Liver (tissue), 8 donors: ENCODE measurements at regions not wholly inside any gene's neighbourhood (a gene's known extent, or its start where the extent isn't known, plus 50 kb on each side); places are given as distances from the start of the nearest gene placed in this dataset.

ENCODE experiments used
- DNase-seq: peaks from one replicate; pipeline ENCODE4 v3.0.0-alpha.2; 2017; ENCODE audit warnings: low spot score
- H3K27ac ChIP-seq, 2 donors: one replicate each; pipeline ENCODE4 v1.7.0; 2013; ENCODE audit warnings: inconsistent platforms in 2 of 2, low read length in 2 of 2, control low read depth in 1 of 2, low read depth in 1 of 2, mild to moderate bottlenecking in 1 of 2
- H3K27me3 ChIP-seq, 4 donors: one replicate each; pipeline versions ENCODE4 v1.6.1 to v1.7.0; 2013; ENCODE audit warnings: low read length in 3 of 4, inconsistent platforms in 1 of 4, mild to moderate bottlenecking in 1 of 4, moderate library complexity in 1 of 4; ENCODE audit not compliant: control insufficient read depth in 4 of 4, insufficient read depth in 4 of 4
- H3K36me3 ChIP-seq, 4 donors: one replicate each; pipeline versions ENCODE4 v1.6.1 to v1.7.0; 2013; ENCODE audit warnings: low read length in 3 of 4, mild to moderate bottlenecking in 3 of 4, low read depth in 1 of 4, moderate library complexity in 1 of 4; ENCODE audit not compliant: control insufficient read depth in 4 of 4, insufficient read depth in 3 of 4
- H3K4me1 ChIP-seq, 4 donors: one replicate each; pipeline versions ENCODE4 v1.6.1 to v1.7.0; 2013; ENCODE audit warnings: low read length in 3 of 4, mild to moderate bottlenecking in 3 of 4, moderate library complexity in 1 of 4; ENCODE audit not compliant: control insufficient read depth in 4 of 4, insufficient read depth in 4 of 4
- H3K4me3 ChIP-seq, 3 donors: one replicate each; pipeline versions ENCODE4 v1.6.1 to v1.7.0; 2013; ENCODE audit warnings: low read length in 3 of 3, control low read depth in 1 of 3, low read depth in 1 of 3, mild to moderate bottlenecking in 1 of 3
- H3K9ac ChIP-seq, 2 donors: one replicate each; pipeline ENCODE4 v1.7.0; 2013; ENCODE audit warnings: low read length in 2 of 2, mild to moderate bottlenecking in 2 of 2, moderate library complexity in 2 of 2, control low read depth in 1 of 2, low read depth in 1 of 2
- H3K9me3 ChIP-seq, 4 donors: one replicate each; pipeline versions ENCODE4 v1.6.1 to v1.7.0; 2013; ENCODE audit warnings: low read length in 3 of 4; ENCODE audit not compliant: control insufficient read depth in 4 of 4
- ATF3 ChIP-seq: IDR thresholded peaks from 2 replicates; pipeline ENCODE4 v1.6.1; 2016; ENCODE audit warnings: antibody characterized with exemption
- CTCF ChIP-seq: fragments of 150-350 bp; IDR thresholded peaks from 2 replicates; pipeline ENCODE4 v1.5.1; 2017; ENCODE audit warnings: improper control_type of control experiment, low read depth, low read length; ENCODE audit not compliant: missing input control
- EGR1 ChIP-seq, 2 donors: IDR thresholded peaks; 2 replicates each; pipeline ENCODE4 v1.6.1; 2016 to 2018; ENCODE audit warnings: antibody characterized with exemption in 2 of 2, low read depth in 2 of 2
- FOXA1 ChIP-seq: IDR thresholded peaks from 2 replicates; pipeline ENCODE4 v1.6.1; 2016; ENCODE audit warnings: antibody characterized with exemption
- FOXA2 ChIP-seq: IDR thresholded peaks from 2 replicates; pipeline ENCODE4 v1.6.1; 2016; ENCODE audit warnings: antibody characterized with exemption
- GABPA ChIP-seq, 2 donors: IDR thresholded peaks in 1 of 2; conservative IDR thresholded peaks in 1 of 2; 2 replicates each; pipeline ENCODE4 v1.6.1; 2016; ENCODE audit warnings: antibody characterized with exemption in 2 of 2, mild to moderate bottlenecking in 1 of 2, moderate library complexity in 1 of 2
- HNF4A ChIP-seq, 2 donors: conservative IDR thresholded peaks; 2 replicates each; pipeline ENCODE4 v1.6.1; 2016; ENCODE audit warnings: antibody characterized with exemption in 2 of 2, mild to moderate bottlenecking in 2 of 2
- HNF4G ChIP-seq: IDR thresholded peaks from 2 replicates; pipeline ENCODE4 v1.6.1; 2016; ENCODE audit warnings: antibody characterized with exemption
- JUND ChIP-seq, 2 donors: IDR thresholded peaks; 2 replicates each; pipeline ENCODE4 v1.6.1; 2016; ENCODE audit warnings: antibody characterized with exemption in 2 of 2
- MAX ChIP-seq: IDR thresholded peaks from 2 replicates; pipeline ENCODE4 v1.6.1; 2016; ENCODE audit warnings: antibody characterized with exemption
- NR2F2 ChIP-seq: IDR thresholded peaks from 2 replicates; pipeline ENCODE4 v1.6.1; 2016; ENCODE audit warnings: antibody characterized with exemption
- RAD21 ChIP-seq, 2 donors: IDR thresholded peaks; 2 replicates each; pipeline ENCODE4 v1.6.1; 2016; ENCODE audit warnings: antibody characterized with exemption in 2 of 2, mild to moderate bottlenecking in 2 of 2
- REST ChIP-seq: IDR thresholded peaks from 2 replicates; pipeline ENCODE4 v1.6.1; 2016; ENCODE audit warnings: antibody characterized with exemption, mild to moderate bottlenecking
- RXRA ChIP-seq, 2 donors: IDR thresholded peaks; 2 replicates each; pipeline ENCODE4 v1.6.1; 2017 to 2018; ENCODE audit warnings: antibody characterized with exemption in 2 of 2, mild to moderate bottlenecking in 1 of 2
- SP1 ChIP-seq: IDR thresholded peaks from 2 replicates; pipeline ENCODE4 v1.6.1; 2018; ENCODE audit warnings: antibody characterized with exemption, mild to moderate bottlenecking
- TAF1 ChIP-seq: conservative IDR thresholded peaks from 2 replicates; pipeline ENCODE4 v1.6.1; 2016; ENCODE audit warnings: antibody characterized with exemption, mild to moderate bottlenecking
- YY1 ChIP-seq: IDR thresholded peaks from 2 replicates; pipeline ENCODE4 v1.6.1; 2016; ENCODE audit warnings: antibody characterized with exemption, mild to moderate bottlenecking
- ZBTB33 ChIP-seq: IDR thresholded peaks from 2 replicates; pipeline ENCODE4 v1.6.1; 2016; ENCODE audit warnings: antibody characterized with exemption
- WGBS: extraction: QIAGEN DNeasy Blood & Tissue Kit; methylation state at CpG from one replicate; pipeline ENCODE4 v1.1.7; 2013; 5-methylcytosine and 5-hydroxymethylcytosine counted together
- donor health status: healthy.
- donor health status: healthy.
- donor health status: healthy.
- donor health status: healthy.
- donor health status: healthy.

- no peak for TF ChIP-seq EGR1 (IDR thresholded peaks at IDR 0.05; ENCODE audit: low read depth in 2 of 2)
- no peak for TF ChIP-seq ZBTB33
- TF ChIP-seq SP1: no peak
- no peak for TF ChIP-seq RAD21 (IDR thresholded peaks at IDR 0.05)
- Histone ChIP-seq H3K4me3 (no peak overlapping the region), H3K36me3 (no peaks in the 10 kb centered on the region), H3K27ac (no peak overlapping the region), H3K9me3 (no peaks in the 10 kb centered on the region), H3K4me1 (peaks cover 0 to 11% (median 7%) of the 10 kb centered on the region in 4 donors), H3K27me3 (no peaks in the 10 kb centered on the region), H3K9ac (no peak overlapping the region)
- 82% methylated on average over 2 of the region's 2 CpGs for WGBS
- DNase-seq: no peak
Measured at GRCh38 chr11:15519124-15519791, 404.5 kb downstream of the INSC start.

- Histone ChIP-seq H3K9me3 (no peaks in the 10 kb centered on the region), H3K27me3 (no peaks in the 10 kb centered on the region), H3K36me3 (no peaks in the 10 kb centered on the region), H3K4me1 (peaks cover 0 to 12% (median 10%) of the 10 kb centered on the region in 4 donors), H3K4me3 (no peak overlapping the region), H3K27ac (no peak overlapping the region), H3K9ac (no peak overlapping the region)
- no peak for TF ChIP-seq TAF1
- TF ChIP-seq NR2F2: no peak
- no peak for TF ChIP-seq JUND (IDR thresholded peaks at IDR 0.05)
- no peak for DNase-seq
- WGBS: 92% methylated on average over 2 of the region's 2 CpGs
Measured at GRCh38 chr11:15519911-15520310, 405.2 kb downstream of the INSC start.

- no peak for DNase-seq
Measured at GRCh38 chr11:15523543-15523942, 408.8 kb downstream of the INSC start.

More at GRCh38 chr11:15523543-15523942, 408.8 kb downstream of the INSC start:
- Histone ChIP-seq H3K27me3 (no peaks in the 10 kb centered on the region), H3K4me3 (no peak overlapping the region), H3K36me3 (no peaks in the 10 kb centered on the region), H3K27ac (peak overlapping the region; percentile 20 to 66), H3K4me1 (peaks cover 3 to 25% (median 20%) of the 10 kb centered on the region in 4 donors), H3K9ac (no peak overlapping the region), H3K9me3 (peaks cover 0 to 4% (median 0%) of the 10 kb centered on the region in 4 donors)
- TF ChIP-seq ATF3: no peak
- no peak for TF ChIP-seq CTCF
- TF ChIP-seq TAF1: no peak
- TF ChIP-seq HNF4G: peak; percentile 65
- TF ChIP-seq RAD21 (IDR thresholded peaks at IDR 0.05): peak; percentile 14 to 46
- TF ChIP-seq YY1: no peak
- no peak for TF ChIP-seq ZBTB33
- no peak for TF ChIP-seq EGR1 (IDR thresholded peaks at IDR 0.05; ENCODE audit: low read depth in 2 of 2)
- TF ChIP-seq HNF4A (conservative IDR thresholded peaks at IDR 0.05): peak; percentile 85 to 90
- no peak for TF ChIP-seq FOXA2
- no peak for TF ChIP-seq GABPA (IDR thresholded peaks at IDR 0.05 in 1 of 2, conservative IDR thresholded peaks at IDR 0.05 in 1 of 2)
- peak; percentile 12 for TF ChIP-seq MAX
- TF ChIP-seq RXRA (IDR thresholded peaks at IDR 0.05): peak; percentile 58 to 69
- no peak for TF ChIP-seq NR2F2
- TF ChIP-seq JUND (IDR thresholded peaks at IDR 0.05): no peak
- TF ChIP-seq FOXA1: no peak
- TF ChIP-seq REST: no peak
- peak; percentile 86 for TF ChIP-seq SP1
- 35% methylated on average over 2 of the region's 2 CpGs for WGBS
